Stimulated activated CD4-positive, alpha-beta T cell treated with anti-CD3 and anti-CD28 coated beads, TNF-alpha, amount 100 ng/mL, for 48 hours (primary cell): ENCODE measurements at regions not wholly inside any gene's neighbourhood (a gene's known extent, or its start where the extent isn't known, plus 50 kb on each side); places are given as distances from the start of the nearest gene placed in this dataset.

Experiments
- DNase-seq, 3 donors: peaks; one replicate each; pipeline ENCODE4 v3.0.0-alpha.2; 2020; ENCODE audit warnings: low read depth in 3 of 3

DNA sequence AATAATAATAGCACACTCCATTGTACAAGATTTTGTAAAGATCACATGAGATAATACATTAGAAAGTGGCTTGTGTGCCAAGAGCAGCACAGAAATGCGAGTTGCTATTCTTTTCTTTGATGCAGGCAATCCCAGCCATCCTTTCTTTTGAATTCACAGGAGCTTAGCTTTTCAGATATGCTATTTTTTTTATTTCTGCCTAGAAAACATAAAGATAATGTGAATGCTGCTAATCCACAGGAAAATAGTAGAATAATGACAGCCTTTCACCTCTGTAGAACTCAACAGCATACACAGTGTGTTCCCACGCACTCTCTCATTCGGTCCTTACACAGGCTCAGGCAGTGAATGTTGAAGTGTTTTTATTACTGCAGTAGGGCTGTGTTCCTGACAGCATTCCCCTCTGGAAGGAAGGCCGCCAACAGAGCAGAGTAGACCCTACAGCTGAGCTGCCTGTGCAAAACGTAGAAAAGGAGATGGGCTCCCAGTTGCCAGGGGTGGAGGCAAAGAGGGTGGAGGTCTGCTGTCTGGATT lies 138.8 kb upstream of the TAPT1 start:
- no peak for DNase-seq

DNA sequence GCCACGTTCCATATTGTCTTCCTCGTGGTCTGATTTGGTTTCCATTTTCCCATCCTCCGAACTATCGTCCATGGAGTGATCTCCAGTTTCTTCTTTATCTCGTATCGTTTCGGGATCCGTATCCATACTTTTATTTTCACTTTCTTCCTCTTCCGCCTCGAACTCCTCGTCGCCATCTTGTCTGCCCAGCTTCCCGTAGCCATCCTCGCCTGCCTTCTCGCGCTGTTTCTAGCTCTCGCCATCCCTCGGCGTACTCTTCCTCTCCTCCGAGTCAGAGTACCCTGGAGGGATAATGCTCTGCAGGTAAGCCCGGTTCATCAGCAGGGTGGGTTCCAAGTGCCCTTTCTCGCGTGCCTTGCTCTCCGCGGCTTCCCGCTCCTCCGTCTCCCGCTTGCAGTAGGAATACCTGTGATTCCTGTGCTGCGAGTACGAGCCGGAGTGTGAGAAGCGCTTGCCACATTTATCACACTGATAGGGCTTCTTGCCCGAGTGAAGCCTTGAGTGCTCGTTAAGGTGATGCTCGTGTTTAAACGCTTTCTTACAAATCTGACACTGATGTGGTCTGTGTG lies 134.5 kb upstream of the TAPT1 start:
- DNase-seq, result no peak

DNA sequence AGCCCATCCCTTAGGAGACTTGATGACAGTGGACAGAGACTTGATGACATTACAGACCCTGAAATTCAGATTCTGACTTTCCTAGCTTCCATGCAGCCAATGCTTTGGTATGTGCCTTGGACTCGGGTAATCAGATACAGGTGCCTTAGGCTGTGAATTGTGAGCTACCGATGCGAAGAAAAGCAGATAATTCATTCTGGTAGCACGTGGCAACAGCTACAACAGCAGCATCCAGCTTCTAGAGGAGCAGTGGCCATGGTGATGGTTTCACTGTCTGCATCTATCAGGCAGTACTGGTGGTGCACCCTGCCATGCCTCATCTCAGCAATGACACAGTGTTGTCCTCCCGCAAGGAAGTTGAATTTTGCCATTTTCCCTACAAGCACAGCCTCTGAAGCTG lies 126.9 kb upstream of the TAPT1 start:
- DNase-seq, result no peak

DNA sequence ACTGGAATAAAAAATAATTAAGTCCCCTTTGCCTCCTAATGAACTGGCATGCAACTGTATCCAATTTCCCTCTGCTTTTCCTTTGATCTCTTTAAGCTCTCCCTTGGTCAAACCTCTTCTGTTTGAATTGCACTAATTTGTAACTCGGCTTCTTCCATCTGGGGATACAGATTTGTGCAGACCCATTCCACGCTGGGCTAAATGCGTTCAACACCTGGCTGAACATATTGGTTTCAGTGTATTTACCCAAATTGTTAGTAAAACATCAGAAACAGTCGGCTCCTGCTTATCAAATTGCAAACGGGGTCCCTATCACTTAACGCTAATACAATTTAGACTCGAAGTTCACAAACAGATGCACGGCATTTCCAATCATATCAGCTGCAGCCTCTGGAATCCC lies 124.9 kb upstream of the TAPT1 start:
- DNase-seq, result no peak

DNA sequence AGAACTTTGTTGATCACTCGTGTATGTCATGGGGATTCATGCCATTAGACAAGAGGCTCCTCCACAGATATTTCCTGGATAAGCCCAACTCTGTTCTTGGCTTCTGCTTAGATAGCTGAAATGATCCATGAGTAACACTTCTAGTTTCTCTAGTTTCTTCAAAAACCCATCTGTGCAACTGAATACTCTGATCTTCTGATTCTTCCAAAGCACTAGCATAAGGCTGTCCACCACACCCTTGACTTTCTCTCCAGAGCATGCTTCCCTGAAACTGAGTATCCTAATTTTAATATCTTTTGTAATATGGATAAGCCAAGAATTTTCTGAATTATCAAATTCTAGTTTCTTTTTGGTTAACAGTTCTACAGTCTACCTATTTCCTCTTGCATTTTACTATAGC lies 118.6 kb upstream of the TAPT1 start:
- no peak for DNase-seq

DNA sequence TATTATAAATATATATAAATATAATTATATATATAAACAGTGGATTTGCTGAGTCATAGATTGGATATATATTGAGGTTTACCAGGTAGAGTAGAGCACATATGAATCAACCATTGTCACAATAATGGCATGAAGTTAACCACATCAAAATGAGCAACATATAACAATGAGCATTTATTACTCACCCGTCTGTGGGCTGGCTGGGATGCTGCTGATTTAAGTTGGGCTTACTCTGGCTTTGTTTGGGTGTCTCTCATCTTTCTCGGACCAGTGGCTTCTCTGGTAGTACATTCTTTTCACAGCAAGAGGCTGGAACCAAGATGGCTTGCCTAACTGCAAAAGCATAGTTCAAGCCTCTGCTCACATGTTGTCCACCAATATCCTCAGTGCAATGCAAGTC lies 111.7 kb upstream of the TAPT1 start:
- DNase-seq, result no peak

DNA sequence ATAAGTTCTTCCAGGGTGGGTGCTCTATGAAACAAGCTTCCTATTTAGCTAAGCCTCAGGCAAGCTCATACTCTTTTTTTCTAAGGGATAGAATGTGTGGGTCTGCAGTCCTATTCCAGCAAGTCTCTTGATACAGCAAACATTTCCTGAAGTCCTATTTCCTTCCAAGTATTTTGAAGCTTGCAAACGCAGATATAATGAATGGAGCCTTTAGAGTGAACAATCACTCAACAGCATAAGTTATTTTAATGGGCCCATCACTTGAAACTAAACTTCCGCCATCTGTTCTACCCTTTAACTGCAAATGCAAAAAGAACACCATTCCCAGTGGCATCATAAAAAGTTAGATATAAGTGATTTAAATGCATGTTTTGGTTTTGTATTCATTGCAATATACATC lies 108.3 kb upstream of the TAPT1 start:
- no peak for DNase-seq

DNA sequence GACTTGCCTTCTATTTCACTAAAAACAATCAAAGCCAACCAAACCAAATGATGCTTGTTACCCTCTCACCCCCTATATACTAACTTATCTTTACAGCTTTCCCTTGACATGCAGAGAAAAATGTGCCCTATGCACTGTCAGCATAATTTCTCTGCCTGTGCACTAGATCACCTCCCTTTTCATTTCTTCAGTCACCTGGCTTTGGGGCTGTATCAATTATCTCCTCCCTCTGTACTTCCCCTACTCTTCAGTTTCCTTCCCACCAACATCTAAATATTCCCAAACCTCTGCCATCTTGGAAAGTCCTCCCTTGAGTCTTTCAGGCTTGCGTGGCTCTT lies 103.5 kb upstream of the TAPT1 start:
- DNase-seq, result no peak

DNA sequence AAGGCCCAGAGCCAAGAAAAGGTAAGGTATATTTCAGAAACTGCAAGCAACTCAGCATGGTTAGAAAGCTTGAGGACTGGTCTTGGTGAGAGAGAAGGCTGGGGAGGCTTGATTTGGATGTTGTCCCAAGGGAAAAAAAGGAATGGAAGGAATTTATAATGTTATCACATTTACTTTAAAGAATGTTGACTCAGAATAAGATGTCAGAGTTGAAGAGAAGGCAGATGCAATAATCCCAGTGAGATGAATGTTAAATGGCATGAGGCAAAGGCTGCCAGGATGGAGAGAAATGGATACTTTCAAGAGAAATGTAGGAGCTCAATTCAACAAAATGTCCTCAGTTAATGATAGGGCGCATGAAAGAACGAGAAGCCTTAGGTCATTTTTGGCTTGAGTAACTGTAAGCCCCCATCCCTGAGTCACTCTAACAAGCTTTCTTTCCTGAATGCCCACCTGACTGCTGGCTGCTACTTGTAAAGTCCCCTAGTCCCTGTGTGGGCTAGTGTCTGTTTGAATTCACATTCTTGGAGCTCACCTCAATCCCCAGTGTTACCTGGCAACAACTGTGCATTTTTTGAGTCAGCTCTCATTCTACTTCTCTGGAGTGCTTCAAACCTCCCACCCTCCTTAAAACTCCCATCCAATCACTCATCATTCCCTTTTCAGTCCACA lies 103.0 kb upstream of the TAPT1 start:
- DNase-seq, result no peak

DNA sequence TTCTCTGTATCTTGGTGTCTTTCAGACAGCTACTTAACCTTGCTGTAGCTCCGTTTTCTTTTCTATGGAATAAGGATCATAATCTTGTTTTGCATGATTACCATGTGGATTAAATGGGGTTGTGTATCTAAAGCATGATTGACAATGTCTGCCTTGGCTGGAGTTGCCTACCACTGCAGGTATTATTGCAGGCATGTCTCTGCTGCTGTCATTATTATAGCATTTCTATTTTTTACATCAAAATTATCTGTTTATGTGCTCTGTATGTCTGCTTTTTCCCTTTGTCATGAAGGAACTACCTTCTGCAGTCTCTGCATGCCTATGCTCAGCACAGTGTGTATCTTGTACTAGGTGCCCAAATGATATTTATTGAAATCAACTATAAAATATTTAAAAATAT lies 95.9 kb upstream of the TAPT1 start:
- DNase-seq, result no peak

DNA sequence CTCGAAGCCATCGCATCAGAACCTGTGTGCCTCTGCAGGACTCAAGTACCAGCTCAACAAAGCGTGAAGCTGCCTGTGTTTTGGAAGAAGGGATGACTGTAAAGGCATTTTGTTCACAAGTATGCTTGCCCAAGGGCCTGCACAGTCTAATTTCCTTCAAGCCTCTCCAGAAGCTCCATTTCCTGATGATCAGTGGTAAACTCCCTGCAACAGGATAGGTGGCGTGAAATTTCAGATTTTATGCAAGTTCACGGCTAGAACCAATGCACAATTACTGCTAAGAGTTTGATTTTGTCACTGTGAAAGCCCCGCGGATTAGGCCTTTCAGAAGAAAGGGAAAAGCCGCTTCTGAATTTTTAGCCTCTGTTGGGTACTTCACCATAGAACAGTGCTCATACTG lies 89.2 kb upstream of the TAPT1 start:
- no peak for DNase-seq

DNA sequence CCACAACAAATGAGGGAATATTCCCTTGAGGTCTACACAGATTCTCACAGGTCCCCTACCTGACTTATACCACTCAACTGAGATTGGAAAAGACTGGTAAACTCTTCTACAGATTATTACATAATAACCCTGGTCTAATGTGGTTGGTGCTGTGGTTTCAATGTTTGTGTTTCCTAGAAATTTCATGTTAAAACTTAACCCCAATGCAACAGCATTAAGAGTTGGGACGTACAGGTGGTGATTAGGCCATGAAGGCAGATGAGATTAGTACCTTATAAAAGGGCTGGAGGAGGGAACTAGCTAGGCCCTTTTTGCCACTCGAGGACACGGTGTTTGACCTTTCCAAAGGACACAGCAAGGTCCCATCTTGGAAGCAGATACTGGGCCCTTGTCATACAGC lies 84.3 kb upstream of the TAPT1 start:
- no peak for DNase-seq

DNA sequence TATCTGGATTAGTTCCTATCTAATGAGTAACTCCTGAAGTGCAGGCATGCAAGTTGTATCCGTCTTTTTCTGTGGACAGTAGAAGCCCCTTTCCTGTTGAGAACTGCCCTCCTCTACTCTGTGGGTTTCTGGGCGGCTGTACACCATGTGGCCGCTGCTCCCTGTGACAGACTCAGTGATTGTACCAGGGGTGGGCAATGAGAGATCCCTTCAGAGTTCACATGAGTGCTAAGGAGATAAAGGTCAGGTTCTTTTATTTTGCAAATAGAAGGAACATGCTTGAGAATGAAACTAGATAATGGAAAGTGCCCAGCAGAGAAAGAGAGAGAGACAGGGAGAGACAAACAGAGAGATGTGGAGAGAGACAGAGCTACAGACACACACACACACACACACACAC lies 76.4 kb upstream of the TAPT1 start:
- DNase-seq, result no peak

DNA sequence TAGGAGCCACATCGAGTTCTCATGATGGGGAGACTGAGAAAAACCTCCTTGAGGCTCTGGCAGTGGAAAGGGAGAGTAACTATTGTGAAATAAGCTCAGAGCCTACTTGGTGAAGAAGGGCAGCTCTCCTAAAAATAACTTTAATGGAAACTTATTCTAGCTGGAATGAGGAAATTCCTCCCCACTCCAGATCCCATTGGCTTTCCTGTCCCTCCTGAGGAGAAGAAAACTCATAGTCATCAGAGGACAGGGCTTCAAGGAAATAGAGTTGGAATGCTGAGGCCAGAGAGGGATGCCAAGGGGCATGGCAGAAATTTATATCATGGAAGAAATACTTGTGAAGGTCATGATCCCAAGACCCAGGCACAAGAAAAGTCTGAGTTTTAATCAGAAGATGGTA lies 70.7 kb upstream of the TAPT1 start:
- DNase-seq, result no peak

DNA sequence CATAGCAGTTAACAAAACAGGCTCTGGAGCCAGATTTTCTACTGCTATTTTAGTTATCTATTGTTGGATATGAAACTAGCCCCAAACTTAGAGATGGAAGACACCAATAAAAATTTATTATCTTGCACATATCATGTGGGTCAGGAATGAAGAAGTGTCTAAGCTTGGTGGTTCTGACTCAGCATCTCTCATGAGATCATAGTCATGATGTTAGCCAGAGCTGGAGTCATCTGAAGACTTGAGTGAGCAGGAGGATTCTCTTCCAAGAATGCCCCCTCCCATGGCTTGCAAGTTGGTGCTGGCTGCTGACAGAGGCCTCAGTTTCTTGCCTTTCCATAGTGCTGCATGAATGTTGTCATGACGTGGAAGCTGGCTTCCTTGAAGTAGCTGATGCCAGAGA lies 68.2 kb upstream of the TAPT1 start:
- no peak for DNase-seq

DNA sequence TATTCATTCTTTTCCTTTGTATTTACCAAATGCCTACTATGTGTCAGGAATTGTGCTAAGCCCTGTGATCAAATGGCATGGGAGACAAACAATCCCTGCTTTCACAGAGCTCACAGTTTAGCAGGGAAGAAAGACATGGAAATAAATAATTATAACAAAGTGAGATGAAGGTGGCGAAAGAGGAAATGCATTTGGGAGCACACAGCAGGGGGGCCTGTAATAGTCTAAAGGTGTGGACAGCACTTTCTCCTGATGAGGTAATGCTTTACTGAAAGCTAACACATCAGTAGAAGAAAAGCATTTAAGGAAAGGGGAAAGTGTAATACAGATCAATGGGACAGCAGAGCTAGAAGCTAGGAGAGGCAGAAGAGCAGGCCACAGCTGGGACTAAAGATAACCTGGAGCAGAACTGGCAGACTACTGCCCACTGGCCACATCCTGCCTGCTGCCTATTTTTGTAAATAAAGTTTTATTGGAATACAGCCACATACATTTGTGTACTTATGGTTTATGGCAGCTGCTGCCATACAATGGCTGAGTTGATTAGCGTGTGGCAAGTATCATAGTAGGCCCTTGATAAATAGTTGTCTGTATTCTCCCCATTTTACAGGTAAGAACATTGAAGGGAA lies 67.1 kb upstream of the TAPT1 start:
- no peak for DNase-seq

DNA sequence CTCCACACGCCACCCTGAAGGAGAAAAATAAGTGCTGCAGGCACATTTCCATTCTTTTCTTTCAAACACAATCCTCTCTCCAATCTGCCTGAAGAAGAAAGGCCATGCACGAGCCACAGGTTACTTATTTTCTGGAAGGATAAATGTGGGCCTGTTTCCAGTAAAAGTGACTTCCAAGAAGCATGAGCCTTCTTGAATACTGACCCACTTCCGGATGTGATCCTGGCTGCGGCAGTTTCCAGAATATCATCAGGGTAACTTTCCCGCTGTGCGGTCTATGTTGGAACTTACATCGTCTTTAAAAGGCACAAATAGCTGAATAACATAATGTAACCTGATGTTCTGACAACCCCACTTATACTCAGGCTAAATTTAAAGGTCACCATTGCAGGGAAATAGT lies 66.3 kb upstream of the TAPT1 start:
- no peak for DNase-seq

DNA sequence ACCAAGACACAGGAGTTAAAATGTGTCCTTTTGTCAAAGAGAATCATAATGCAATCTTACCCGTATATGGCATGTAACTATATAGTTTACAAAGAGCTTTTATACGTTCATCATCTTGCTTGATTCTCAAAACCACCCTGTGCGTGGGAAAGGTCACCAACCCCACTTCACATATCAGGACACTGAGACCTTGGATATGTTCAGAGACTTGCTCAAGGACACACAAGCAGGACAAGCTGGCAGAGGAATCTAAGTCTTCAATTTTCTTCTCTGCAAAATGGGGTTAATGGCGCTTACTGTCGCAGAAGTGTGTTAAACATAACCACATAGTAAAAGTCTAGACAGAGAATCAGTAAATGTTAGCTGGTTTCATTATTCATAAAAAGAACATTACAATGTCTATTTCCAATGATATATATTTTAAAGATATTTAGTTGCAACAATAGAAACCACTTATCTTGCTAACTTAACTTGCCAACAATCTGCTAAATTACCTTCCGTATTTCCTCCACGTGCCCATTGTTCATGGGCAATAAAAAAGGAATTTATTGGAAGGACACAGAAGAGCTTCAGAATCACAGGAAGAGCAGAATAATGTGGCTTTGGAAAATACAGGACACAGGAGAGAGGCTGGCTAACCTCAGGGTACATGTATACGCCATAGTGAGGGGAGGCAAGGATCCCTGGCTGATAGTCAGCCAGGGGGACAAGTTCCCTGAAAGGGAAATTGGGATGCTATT lies 64.6 kb upstream of the TAPT1 start:
- DNase-seq, result no peak

DNA sequence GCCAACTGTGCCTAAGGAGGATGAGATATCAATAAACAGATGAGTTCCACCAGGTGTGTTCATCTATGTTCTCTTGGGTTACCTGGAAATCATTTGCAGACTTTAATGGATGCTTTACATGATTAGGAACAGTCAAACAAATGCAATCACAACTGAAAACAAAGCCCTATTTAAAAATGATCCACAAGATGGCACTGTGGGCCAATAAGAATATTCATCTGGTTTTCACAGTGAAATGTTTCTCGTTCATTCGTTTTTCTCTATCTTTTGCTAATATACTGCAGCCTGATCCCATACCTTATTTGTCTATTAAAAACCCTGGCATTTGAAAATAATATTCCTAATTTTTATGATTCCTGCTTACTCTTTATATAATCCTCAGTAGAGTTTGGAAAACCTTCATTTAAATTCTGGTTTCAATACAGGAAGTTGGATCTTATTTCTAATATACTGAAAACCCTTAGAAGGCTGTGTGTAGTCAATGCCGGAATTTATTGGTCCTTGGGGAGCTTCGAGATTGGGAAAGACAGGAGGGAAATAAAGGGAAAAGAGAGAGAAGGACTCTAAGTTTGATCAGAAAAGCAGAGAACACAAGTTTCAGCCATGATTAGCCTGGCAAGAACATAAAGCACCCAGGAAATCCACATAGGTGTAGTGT lies 63.8 kb upstream of the TAPT1 start:
- no peak for DNase-seq

DNA sequence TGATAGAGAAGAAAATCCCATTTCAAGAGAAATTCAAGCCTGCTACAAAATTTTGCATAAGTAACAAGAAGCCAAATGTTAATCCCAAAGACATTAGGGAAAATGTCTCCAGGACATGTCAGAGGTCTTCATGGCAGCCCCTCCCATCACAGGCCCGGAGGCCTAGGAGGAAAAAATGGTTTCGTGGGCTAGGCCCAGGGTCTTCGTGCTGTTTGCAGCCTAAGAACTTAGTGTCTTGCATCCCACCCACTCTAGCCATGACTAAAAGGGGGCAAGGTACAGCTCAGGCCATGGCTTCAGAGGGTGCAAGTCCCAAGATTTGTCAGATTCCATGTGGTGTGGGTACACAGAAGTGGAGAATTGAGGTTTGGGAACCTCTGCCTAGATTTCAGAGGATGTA lies 57.8 kb upstream of the TAPT1 start:
- DNase-seq, result no peak

DNA sequence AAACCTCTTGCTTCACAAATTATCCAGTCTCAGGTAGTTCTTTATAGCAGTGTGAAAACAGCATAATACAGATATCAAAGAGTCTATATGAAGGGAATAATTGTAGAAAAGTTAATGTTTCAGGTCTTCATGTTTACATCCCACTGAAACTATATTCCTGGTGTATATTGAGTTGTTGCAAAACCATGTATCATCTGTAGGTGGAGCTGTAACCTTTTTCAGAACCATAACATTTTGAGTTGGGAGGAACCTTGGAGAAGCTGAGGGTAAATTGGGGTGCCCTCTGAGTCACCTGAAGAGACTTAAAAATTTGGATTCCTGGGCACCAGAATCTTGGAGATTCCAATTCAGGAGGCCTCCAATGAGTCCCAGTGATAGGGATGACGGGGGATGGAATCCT lies 51.9 kb upstream of the TAPT1 start:
- DNase-seq, result no peak
